Ishikawa (cell line): ENCODE measurements at regions not wholly inside any gene's neighbourhood (a gene's known extent, or its start where the extent isn't known, plus 50 kb on each side); places are given as distances from the start of the nearest gene placed in this dataset.

ENCODE experiments used
- CEBPB ChIP-seq: IDR thresholded peaks from 2 replicates; pipeline ENCODE4 v1.6.1; 2012
- CREB1 ChIP-seq: IDR thresholded peaks from 2 replicates; pipeline ENCODE4 v1.6.1; 2012; ENCODE audit warnings: low read depth
- EGR1 ChIP-seq: IDR thresholded peaks from 2 replicates; pipeline ENCODE4 v1.6.1; 2012
- EP300 ChIP-seq: IDR thresholded peaks from 2 replicates; pipeline ENCODE4 v1.6.1; 2012; ENCODE audit warnings: borderline replicate concordance
- FOXM1 ChIP-seq: IDR thresholded peaks from 2 replicates; pipeline ENCODE4 v1.6.1; 2012; ENCODE audit warnings: low read depth, borderline replicate concordance
- NFIC ChIP-seq: IDR thresholded peaks from 2 replicates; pipeline ENCODE4 v1.6.1; 2012
- RAD21 ChIP-seq: IDR thresholded peaks from 2 replicates; pipeline ENCODE4 v1.6.1; 2012; ENCODE audit warnings: low read depth
- TAF1 ChIP-seq: IDR thresholded peaks from 2 replicates; pipeline ENCODE4 v1.6.1; 2012; ENCODE audit warnings: low read depth, mild to moderate bottlenecking
- TCF12 ChIP-seq: IDR thresholded peaks from 2 replicates; pipeline ENCODE4 v1.6.1; 2012; ENCODE audit warnings: low read depth
- YY1 ChIP-seq: IDR thresholded peaks from 2 replicates; pipeline ENCODE4 v1.6.1; 2012; ENCODE audit warnings: low read depth
- ZBTB7A ChIP-seq: IDR thresholded peaks from 2 replicates; pipeline ENCODE4 v1.6.1; 2012; ENCODE audit warnings: low read depth
- TF ChIP-seq, protein P1 (sequence below): IDR thresholded peaks from 2 replicates; pipeline ENCODE4 v1.6.1; 2012
- TF ChIP-seq, protein P2 (sequence below): IDR thresholded peaks from 2 replicates; pipeline ENCODE4 v1.6.1; 2012
- TF ChIP-seq, protein P3 (sequence below): IDR thresholded peaks from 2 replicates; pipeline ENCODE4 v1.6.1; 2012; ENCODE audit warnings: low read depth, mild to moderate bottlenecking

DNA sequence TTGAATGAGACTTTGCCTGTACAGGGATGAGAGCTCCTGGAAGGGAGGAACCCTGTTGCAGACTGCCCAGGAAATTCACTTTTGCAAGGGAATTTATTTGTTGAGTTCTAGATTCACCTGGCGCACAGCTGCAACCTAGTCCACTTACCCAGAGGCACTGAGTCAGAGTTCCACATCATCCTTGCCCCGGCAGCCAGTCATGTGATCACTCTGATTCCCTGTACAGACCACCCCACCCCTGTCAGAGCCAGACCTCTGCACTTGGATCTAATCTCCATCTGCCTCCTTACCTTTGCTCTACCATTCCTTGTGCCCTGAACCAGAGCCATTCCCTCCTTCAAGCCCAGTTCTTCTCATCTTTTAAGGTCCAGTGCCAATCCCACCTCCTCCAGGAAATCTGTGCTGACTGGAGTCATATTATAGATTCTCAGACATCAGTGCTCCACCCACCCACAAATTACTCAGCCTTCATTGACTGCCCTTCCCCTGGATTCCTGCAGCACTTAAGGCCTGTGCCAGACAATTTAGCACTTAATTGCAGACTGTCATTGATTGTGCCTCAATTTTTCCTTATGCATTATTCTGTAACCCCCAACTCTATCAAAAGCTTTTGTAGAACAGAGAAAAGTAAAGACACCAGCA, 84.1 kb upstream of the MAGEA4 start:
- TF ChIP-seq RAD21 (no peak), NFIC (no peak), TAF1 (no peak), EP300 (no peak), EGR1 (no peak), CREB1 (no peak), CEBPB (no peak), TCF12 (no peak), FOXM1 (no peak), YY1 (no peak), ZBTB7A (no peak)
- TF ChIP-seq, protein P1, sequence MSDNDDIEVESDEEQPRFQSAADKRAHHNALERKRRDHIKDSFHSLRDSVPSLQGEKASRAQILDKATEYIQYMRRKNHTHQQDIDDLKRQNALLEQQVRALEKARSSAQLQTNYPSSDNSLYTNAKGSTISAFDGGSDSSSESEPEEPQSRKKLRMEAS: no peak
- TF ChIP-seq, protein P2, sequence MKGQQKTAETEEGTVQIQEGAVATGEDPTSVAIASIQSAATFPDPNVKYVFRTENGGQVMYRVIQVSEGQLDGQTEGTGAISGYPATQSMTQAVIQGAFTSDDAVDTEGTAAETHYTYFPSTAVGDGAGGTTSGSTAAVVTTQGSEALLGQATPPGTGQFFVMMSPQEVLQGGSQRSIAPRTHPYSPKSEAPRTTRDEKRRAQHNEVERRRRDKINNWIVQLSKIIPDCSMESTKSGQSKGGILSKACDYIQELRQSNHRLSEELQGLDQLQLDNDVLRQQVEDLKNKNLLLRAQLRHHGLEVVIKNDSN: no peak
- TF ChIP-seq, protein P3, sequence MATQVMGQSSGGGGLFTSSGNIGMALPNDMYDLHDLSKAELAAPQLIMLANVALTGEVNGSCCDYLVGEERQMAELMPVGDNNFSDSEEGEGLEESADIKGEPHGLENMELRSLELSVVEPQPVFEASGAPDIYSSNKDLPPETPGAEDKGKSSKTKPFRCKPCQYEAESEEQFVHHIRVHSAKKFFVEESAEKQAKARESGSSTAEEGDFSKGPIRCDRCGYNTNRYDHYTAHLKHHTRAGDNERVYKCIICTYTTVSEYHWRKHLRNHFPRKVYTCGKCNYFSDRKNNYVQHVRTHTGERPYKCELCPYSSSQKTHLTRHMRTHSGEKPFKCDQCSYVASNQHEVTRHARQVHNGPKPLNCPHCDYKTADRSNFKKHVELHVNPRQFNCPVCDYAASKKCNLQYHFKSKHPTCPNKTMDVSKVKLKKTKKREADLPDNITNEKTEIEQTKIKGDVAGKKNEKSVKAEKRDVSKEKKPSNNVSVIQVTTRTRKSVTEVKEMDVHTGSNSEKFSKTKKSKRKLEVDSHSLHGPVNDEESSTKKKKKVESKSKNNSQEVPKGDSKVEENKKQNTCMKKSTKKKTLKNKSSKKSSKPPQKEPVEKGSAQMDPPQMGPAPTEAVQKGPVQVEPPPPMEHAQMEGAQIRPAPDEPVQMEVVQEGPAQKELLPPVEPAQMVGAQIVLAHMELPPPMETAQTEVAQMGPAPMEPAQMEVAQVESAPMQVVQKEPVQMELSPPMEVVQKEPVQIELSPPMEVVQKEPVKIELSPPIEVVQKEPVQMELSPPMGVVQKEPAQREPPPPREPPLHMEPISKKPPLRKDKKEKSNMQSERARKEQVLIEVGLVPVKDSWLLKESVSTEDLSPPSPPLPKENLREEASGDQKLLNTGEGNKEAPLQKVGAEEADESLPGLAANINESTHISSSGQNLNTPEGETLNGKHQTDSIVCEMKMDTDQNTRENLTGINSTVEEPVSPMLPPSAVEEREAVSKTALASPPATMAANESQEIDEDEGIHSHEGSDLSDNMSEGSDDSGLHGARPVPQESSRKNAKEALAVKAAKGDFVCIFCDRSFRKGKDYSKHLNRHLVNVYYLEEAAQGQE: no peak
